NCI-H146 treated with DMSO at 0.1 percent for 48 hours (cell line): ENCODE measurements at regions not wholly inside any gene's neighbourhood (a gene's known extent, or its start where the extent isn't known, plus 50 kb on each side); places are given as distances from the start of the nearest gene placed in this dataset.

Experiments used
- DNase-seq: peaks from one replicate; lab custom pipeline; 2025; ENCODE audit not compliant: unreplicated experiment; lab: John Stamatoyannopoulos, UW

- DNase-seq, result no peak
Measured at GRCh38 chr1:193313354-193314140, 127.1 kb upstream of the B3GALT2 start.

- DNase-seq, result peak; percentile 67
Measured at GRCh38 chr1:193312432-193312831, 126.0 kb upstream of the B3GALT2 start.

GRCh38 chr1:193311226-193311948, 125.0 kb upstream of the B3GALT2 start:
- peak; percentile 48 for DNase-seq

GRCh38 chr1:193310564-193310963, 124.2 kb upstream of the B3GALT2 start:
- peak; percentile 99 for DNase-seq

GRCh38 chr1:193309936-193310475, 123.6 kb upstream of the B3GALT2 start:
- DNase-seq, result peak; percentile 81

- DNase-seq, result peak; percentile 71
Measured at GRCh38 chr1:193308438-193308837, 122.0 kb upstream of the B3GALT2 start.

- no peak for DNase-seq
Measured at GRCh38 chr1:193306430-193306829, 120.0 kb upstream of the B3GALT2 start.
